Smooth muscle cell (in vitro differentiated cells): ENCODE measurements at regions not wholly inside any gene's neighbourhood (a gene's known extent, or its start where the extent isn't known, plus 50 kb on each side); places are given as distances from the start of the nearest gene placed in this dataset.
A peak's percentile ranks its signal among the peaks of the same experiment; 100 is the strongest.

ENCODE experiments used
- DNase-seq: peaks from one replicate; lab custom pipeline; 2025; ENCODE audit not compliant: unreplicated experiment; lab: John Stamatoyannopoulos, UW
- H2AFZ ChIP-seq: fragments of 200-600 bp; sonication (generic); 2 replicates; pipeline ENCODE4 v1.6.0; 2016; ENCODE audit warnings: antibody characterized with exemption, low read depth, mild to moderate bottlenecking
- H3F3A ChIP-seq: fragments of 200-600 bp; sonication (generic); 2 replicates; pipeline ENCODE4 v1.6.0; 2017; ENCODE audit warnings: antibody characterized with exemption, low read depth
- H3K27ac ChIP-seq: fragments of 200-600 bp; sonication (generic); 2 replicates; pipeline ENCODE4 v1.5.1; 2016; ENCODE audit warnings: low read depth, mild to moderate bottlenecking
- H3K27me3 ChIP-seq: fragments of 200-600 bp; sonication (generic); 2 replicates; pipeline ENCODE4 v1.6.1; 2016; ENCODE audit warnings: low read depth, mild to moderate bottlenecking
- H3K36me3 ChIP-seq: fragments of 200-600 bp; sonication (generic); 2 replicates; pipeline ENCODE4 v1.5.1; 2016; ENCODE audit warnings: low read depth
- H3K4me1 ChIP-seq: fragments of 200-600 bp; sonication (generic); 2 replicates; pipeline ENCODE4 v1.5.1; 2016; ENCODE audit warnings: low read depth
- H3K4me2 ChIP-seq: fragments of 200-600 bp; sonication (generic); 2 replicates; pipeline ENCODE4 v1.6.0; 2016; ENCODE audit warnings: mild to moderate bottlenecking
- H3K4me3 ChIP-seq: fragments of 200-600 bp; sonication (generic); 2 replicates; pipeline ENCODE4 v1.5.1; 2016; ENCODE audit warnings: mild to moderate bottlenecking
- H3K79me2 ChIP-seq: fragments of 200-600 bp; sonication (generic); 2 replicates; pipeline ENCODE4 v1.6.0; 2016; ENCODE audit warnings: low read depth, mild to moderate bottlenecking
- H3K9ac ChIP-seq: fragments of 200-600 bp; sonication (generic); 2 replicates; pipeline ENCODE4 v1.6.0; 2016; ENCODE audit warnings: low read depth
- H3K9me3 ChIP-seq: fragments of 200-600 bp; sonication (generic); replicated peaks from 2 replicates; pipeline ENCODE4 v1.5.1; 2016; ENCODE audit warnings: low read depth
- H4K20me1 ChIP-seq: fragments of 200-600 bp; sonication (generic); 2 replicates; pipeline ENCODE4 v1.6.0; 2016; ENCODE audit warnings: low read depth
- CTCF ChIP-seq: fragments of 200-600 bp; sonication (generic); IDR thresholded peaks from 2 replicates; pipeline ENCODE4 v1.5.1; 2017; ENCODE audit warnings: borderline replicate concordance, mild to moderate bottlenecking, antibody characterized with exemption; ENCODE audit not compliant: insufficient read depth, poor library complexity, severe bottlenecking
- WGBS: methylation state at CpG from one replicate; pipeline ENCODE4 v1.1.7; 2016; ENCODE audit warnings: low lambda C conversion rate; 5-methylcytosine and 5-hydroxymethylcytosine counted together

GRCh38 chr6:118735320-118735719 lies 83.9 kb upstream of the CEP85L start:
- Histone ChIP-seq H3K27ac (no peak overlapping the region), H3K4me1 (no peaks in the 10 kb centered on the region), H3K4me3 (no peak overlapping the region), H3F3A (no peaks in the 10 kb centered on the region), H3K4me2 (no peak overlapping the region), H3K36me3 (no peaks in the 10 kb centered on the region), H3K79me2 (no peaks in the 10 kb centered on the region), H4K20me1 (no peaks in the 10 kb centered on the region), H3K27me3 (no peaks in the 10 kb centered on the region), H3K9me3 (no peaks in the 10 kb centered on the region), H3K9ac (no peak overlapping the region), H2AFZ (no peak overlapping the region)
- 49% methylated on average over 2 of the region's 2 CpGs for WGBS
- no peak for DNase-seq
- peak; percentile 30 for TF ChIP-seq CTCF

GRCh38 chr6:118725944-118726343 lies 74.6 kb upstream of the CEP85L start:
- no peak overlapping the region for H3K4me3 ChIP-seq
- no peak for DNase-seq
- H3K27me3 ChIP-seq: no peaks in the 10 kb centered on the region
- H3K9ac ChIP-seq: no peak overlapping the region
- WGBS: 87% methylated on average over 5 of the region's 5 CpGs
- H3K79me2 ChIP-seq: no peaks in the 10 kb centered on the region
- H2AFZ ChIP-seq: no peak overlapping the region
- H3K9me3 ChIP-seq: no peaks in the 10 kb centered on the region
- no peaks in the 10 kb centered on the region for H3K36me3 ChIP-seq
- no peak overlapping the region for H3K27ac ChIP-seq
- H4K20me1 ChIP-seq: no peaks in the 10 kb centered on the region
- no peak for TF ChIP-seq CTCF
- H3F3A ChIP-seq: no peaks in the 10 kb centered on the region
- no peaks in the 10 kb centered on the region for H3K4me1 ChIP-seq
- H3K4me2 ChIP-seq: no peak overlapping the region

- H3K27me3 ChIP-seq: no peaks in the 10 kb centered on the region
- H3K36me3 ChIP-seq: no peaks in the 10 kb centered on the region
- no peaks in the 10 kb centered on the region for H3K79me2 ChIP-seq
- no peaks in the 10 kb centered on the region for H3K4me1 ChIP-seq
- H3K9ac ChIP-seq: no peak overlapping the region
- DNase-seq: no peak
- no peaks in the 10 kb centered on the region for H3K9me3 ChIP-seq
- H3K4me3 ChIP-seq: no peak overlapping the region
- TF ChIP-seq CTCF: no peak
- H4K20me1 ChIP-seq: no peaks in the 10 kb centered on the region
- peak overlapping the region; percentile 3 for H2AFZ ChIP-seq
- no peaks in the 10 kb centered on the region for H3F3A ChIP-seq
- no peak overlapping the region for H3K27ac ChIP-seq
- H3K4me2 ChIP-seq: no peak overlapping the region
- 64% methylated on average over 3 of the region's 3 CpGs for WGBS
Observed at GRCh38 chr6:118724211-118724610, 72.8 kb upstream of the CEP85L start.
